ENCODE measurements at regions not wholly inside any gene's neighbourhood (a gene's known extent, or its start where the extent isn't known, plus 50 kb on each side); places are given as distances from the start of the nearest gene placed in this dataset.
"Not testable (repeated sequence)": the region's sequence is repeated elsewhere in the genome, so short reads cannot be mapped to it uniquely, and the experiment has no call there.

GRCh38 chr5:117633093-117633492 lies 1058.5 kb upstream of the SEMA6A start:
- TF ChIP-seq CTCF (conservative IDR thresholded peaks at IDR 0.05; ENCODE audit: low read depth, low read length) = no peak
- no peak for DNase-seq (ENCODE audit: low read depth)
- H3K4me3 ChIP-seq (ENCODE audit: low read depth, low read length) = no peak overlapping the region

- no peak for TF ChIP-seq CTCF (conservative IDR thresholded peaks at IDR 0.05; ENCODE audit: low read depth, low read length)
- H3K4me3 ChIP-seq (ENCODE audit: low read depth, low read length) = no peak overlapping the region
- no peak for DNase-seq (ENCODE audit: low read depth)
Observed at GRCh38 chr5:117624201-117624600, 1049.6 kb upstream of the SEMA6A start.

- no peak overlapping the region for H3K4me3 ChIP-seq (ENCODE audit: low read depth, low read length)
- no peak for TF ChIP-seq CTCF (conservative IDR thresholded peaks at IDR 0.05; ENCODE audit: low read depth, low read length)
- DNase-seq (ENCODE audit: low read depth) = peak; percentile 26
Observed at GRCh38 chr5:117623042-117623805, 1048.6 kb upstream of the SEMA6A start.

- no peak for TF ChIP-seq CTCF (conservative IDR thresholded peaks at IDR 0.05; ENCODE audit: low read depth, low read length)
- no peak overlapping the region for H3K4me3 ChIP-seq (ENCODE audit: low read depth, low read length)
- no peak for DNase-seq (ENCODE audit: low read depth)
Observed at GRCh38 chr5:117621921-117622320, 1047.3 kb upstream of the SEMA6A start.

- DNase-seq (ENCODE audit: low read depth) = no peak
- TF ChIP-seq CTCF (conservative IDR thresholded peaks at IDR 0.05; ENCODE audit: low read depth, low read length) = no peak
- H3K4me3 ChIP-seq (ENCODE audit: low read depth, low read length) = no peak overlapping the region
Observed at GRCh38 chr5:117615226-117615625, 1040.6 kb upstream of the SEMA6A start.

- DNase-seq (ENCODE audit: low read depth) = no peak
- no peak overlapping the region for H3K4me3 ChIP-seq (ENCODE audit: low read depth, low read length)
- no peak for TF ChIP-seq CTCF (conservative IDR thresholded peaks at IDR 0.05; ENCODE audit: low read depth, low read length)
Observed at GRCh38 chr5:117614408-117614807, 1039.8 kb upstream of the SEMA6A start.

GRCh38 chr5:117604845-117605244 lies 1030.2 kb upstream of the SEMA6A start:
- no peak for DNase-seq (ENCODE audit: low read depth)
- H3K4me3 ChIP-seq (ENCODE audit: low read depth, low read length) = no peak overlapping the region
- no peak for TF ChIP-seq CTCF (conservative IDR thresholded peaks at IDR 0.05; ENCODE audit: low read depth, low read length)

- not testable (repeated sequence) for H3K4me3 ChIP-seq (ENCODE audit: low read depth, low read length); DNase-seq (ENCODE audit: low read depth)
Observed at GRCh38 chr5:117599811-117600210, 1025.2 kb upstream of the SEMA6A start.
